Duodenal mucosa (tissue), 2 donors: ENCODE measurements at regions not wholly inside any gene's neighbourhood (a gene's known extent, or its start where the extent isn't known, plus 50 kb on each side); places are given as distances from the start of the nearest gene placed in this dataset.

Source experiments
- H3K27ac ChIP-seq: one replicate; pipeline ENCODE4 v1.7.0; 2013; ENCODE audit warnings: low read depth, low read length
- H3K27me3 ChIP-seq, 2 donors: one replicate each; pipeline ENCODE4 v1.7.0; 2013; ENCODE audit warnings: low read length in 2 of 2, control low read depth in 1 of 2; ENCODE audit not compliant: insufficient read depth in 2 of 2, control insufficient read depth in 1 of 2
- H3K36me3 ChIP-seq, 2 donors: one replicate each; pipeline ENCODE4 v1.7.0; 2013; ENCODE audit warnings: low read length in 2 of 2, control low read depth in 1 of 2; ENCODE audit not compliant: insufficient read depth in 2 of 2, control insufficient read depth in 1 of 2
- H3K4me1 ChIP-seq, 2 donors: one replicate each; pipeline ENCODE4 v1.7.0; 2013; ENCODE audit warnings: low read length in 2 of 2, control low read depth in 1 of 2; ENCODE audit not compliant: insufficient read depth in 2 of 2, control insufficient read depth in 1 of 2
- H3K4me3 ChIP-seq, 2 donors: one replicate each; pipeline ENCODE4 v1.7.0; 2013; ENCODE audit warnings: low read length in 2 of 2, low read depth in 1 of 2
- H3K9ac ChIP-seq, 2 donors: one replicate each; pipeline ENCODE4 v1.7.0; 2013; ENCODE audit warnings: low read length in 2 of 2, low read depth in 1 of 2
- H3K9me3 ChIP-seq, 2 donors: one replicate each; pipeline ENCODE4 v1.7.0; 2013; ENCODE audit warnings: low read length in 2 of 2, control low read depth in 1 of 2; ENCODE audit not compliant: control insufficient read depth in 1 of 2

- Histone ChIP-seq H3K27me3 (no peaks in the 10 kb centered on the region), H3K4me1 (peaks cover 22 to 26% of the 10 kb centered on the region in 2 donors), H3K36me3 (no peaks in the 10 kb centered on the region), H3K9me3 (no peaks in the 10 kb centered on the region), H3K9ac (no peak overlapping the region), H3K4me3 (no peak overlapping the region), H3K27ac (no peak overlapping the region)
Measured at GRCh38 chr7:155917836-155918430, 105.7 kb upstream of the SHH start.

- Histone ChIP-seq H3K4me3 (no peak overlapping the region), H3K27ac (no peak overlapping the region), H3K9ac (no peak overlapping the region), H3K9me3 (peaks cover 0 to 2% of the 10 kb centered on the region in 2 donors), H3K27me3 (no peaks in the 10 kb centered on the region), H3K36me3 (no peaks in the 10 kb centered on the region), H3K4me1 (peaks cover 18 to 22% of the 10 kb centered on the region in 2 donors)
Measured at GRCh38 chr7:155916926-155917655, 104.8 kb upstream of the SHH start.

- no peak overlapping the region for H3K4me3 ChIP-seq
- no peak overlapping the region for H3K9ac ChIP-seq
- no peaks in the 10 kb centered on the region for H3K27me3 ChIP-seq
- H3K9me3 ChIP-seq = peaks cover 3 to 4% of the 10 kb centered on the region in 2 donors
- H3K36me3 ChIP-seq = no peaks in the 10 kb centered on the region
- H3K4me1 ChIP-seq = peaks cover 8 to 9% of the 10 kb centered on the region in 2 donors
- no peak overlapping the region for H3K27ac ChIP-seq
Measured at GRCh38 chr7:155914341-155914740, 102.1 kb upstream of the SHH start.

GRCh38 chr7:155913719-155914118, 101.5 kb upstream of the SHH start:
- Histone ChIP-seq H3K27ac (no peak overlapping the region), H3K27me3 (no peaks in the 10 kb centered on the region)

GRCh38 chr7:155913291-155913690, 101.0 kb upstream of the SHH start:
- H3K4me1 ChIP-seq = no peaks in the 10 kb centered on the region
- no peaks in the 10 kb centered on the region for H3K36me3 ChIP-seq
- H3K27ac ChIP-seq = no peak overlapping the region
- no peak overlapping the region for H3K4me3 ChIP-seq
- peaks cover 4 to 5% of the 10 kb centered on the region in 2 donors for H3K9me3 ChIP-seq
- no peaks in the 10 kb centered on the region for H3K27me3 ChIP-seq
- no peak overlapping the region for H3K9ac ChIP-seq

More at GRCh38 chr7:155913719-155914118, 101.5 kb upstream of the SHH start:
- Histone ChIP-seq H3K4me1 (peaks cover 1 to 3% of the 10 kb centered on the region in 2 donors), H3K9ac (no peak overlapping the region), H3K4me3 (no peak overlapping the region), H3K36me3 (no peaks in the 10 kb centered on the region), H3K9me3 (peaks cover 4 to 5% of the 10 kb centered on the region in 2 donors)

- H3K27ac ChIP-seq = no peak overlapping the region
- H3K27me3 ChIP-seq = no peaks in the 10 kb centered on the region
- H3K9me3 ChIP-seq = peaks cover 4 to 5% of the 10 kb centered on the region in 2 donors
- no peaks in the 10 kb centered on the region for H3K4me1 ChIP-seq
- no peak overlapping the region for H3K9ac ChIP-seq
- no peaks in the 10 kb centered on the region for H3K36me3 ChIP-seq
- H3K4me3 ChIP-seq = no peak overlapping the region
Measured at GRCh38 chr7:155911471-155912105, 99.3 kb upstream of the SHH start.

- Histone ChIP-seq H3K9me3 (peaks cover 4 to 5% of the 10 kb centered on the region in 2 donors), H3K4me3 (no peak overlapping the region), H3K27ac (no peak overlapping the region), H3K4me1 (no peaks in the 10 kb centered on the region), H3K9ac (no peak overlapping the region), H3K36me3 (no peaks in the 10 kb centered on the region), H3K27me3 (no peaks in the 10 kb centered on the region)
Measured at GRCh38 chr7:155908385-155908784, 96.1 kb upstream of the SHH start.

- Histone ChIP-seq H3K27ac (no peak overlapping the region), H3K4me3 (no peak overlapping the region), H3K9ac (no peak overlapping the region), H3K4me1 (no peaks in the 10 kb centered on the region), H3K9me3 (peaks cover 3 to 4% of the 10 kb centered on the region in 2 donors), H3K36me3 (no peaks in the 10 kb centered on the region), H3K27me3 (no peaks in the 10 kb centered on the region)
Measured at GRCh38 chr7:155907450-155908200, 95.4 kb upstream of the SHH start.

- H3K9ac ChIP-seq = no peak overlapping the region
Measured at GRCh38 chr7:155901176-155901575, 88.9 kb upstream of the SHH start.

GRCh38 chr7:155899596-155899995, 87.3 kb upstream of the SHH start:
- Histone ChIP-seq H3K9ac (no peak overlapping the region), H3K27ac (no peak overlapping the region), H3K36me3 (no peaks in the 10 kb centered on the region), H3K4me3 (no peak overlapping the region), H3K9me3 (peaks cover 5 to 6% of the 10 kb centered on the region in 2 donors), H3K27me3 (no peaks in the 10 kb centered on the region), H3K4me1 (no peaks in the 10 kb centered on the region)

More at GRCh38 chr7:155901176-155901575, 88.9 kb upstream of the SHH start:
- no peak overlapping the region for H3K4me3 ChIP-seq
- peaks cover 5 to 6% of the 10 kb centered on the region in 2 donors for H3K9me3 ChIP-seq
- H3K4me1 ChIP-seq = no peaks in the 10 kb centered on the region
- no peaks in the 10 kb centered on the region for H3K36me3 ChIP-seq
- no peaks in the 10 kb centered on the region for H3K27me3 ChIP-seq
- no peak overlapping the region for H3K27ac ChIP-seq
